GM10248 (cell line): ENCODE measurements at regions not wholly inside any gene's neighbourhood (a gene's known extent, or its start where the extent isn't known, plus 50 kb on each side); places are given as distances from the start of the nearest gene placed in this dataset.

Source experiments
- CTCF ChIA-PET: fragments of 300-600 bp; sonication (Branson Sonifier 250); formaldehyde crosslinking; extraction: SDS; loops from one replicate; lab custom pipeline; 2021; ENCODE audit warnings: antibody characterized with exemption; lab: Yijun Ruan, JAX
- POLR2A ChIA-PET: fragments of 350-650 bp; sonication (Branson Sonifier 250); formaldehyde crosslinking; extraction: SDS; loops from one replicate; lab custom pipeline; 2020; ENCODE audit warnings: antibody characterized with exemption; lab: Yijun Ruan, JAX
- DNase-seq: peaks from one replicate; pipeline ENCODE4 v3.0.0; 2012; ENCODE audit errors: extremely low spot score
- TF ChIP-seq, protein P1 (sequence below): IDR thresholded peaks from 2 replicates; pipeline ENCODE4 v1.5.1; 2012; ENCODE audit warnings: mild to moderate bottlenecking, low read depth; ENCODE audit errors: extremely low read depth, missing control alignments, control extremely low read depth

DNA sequence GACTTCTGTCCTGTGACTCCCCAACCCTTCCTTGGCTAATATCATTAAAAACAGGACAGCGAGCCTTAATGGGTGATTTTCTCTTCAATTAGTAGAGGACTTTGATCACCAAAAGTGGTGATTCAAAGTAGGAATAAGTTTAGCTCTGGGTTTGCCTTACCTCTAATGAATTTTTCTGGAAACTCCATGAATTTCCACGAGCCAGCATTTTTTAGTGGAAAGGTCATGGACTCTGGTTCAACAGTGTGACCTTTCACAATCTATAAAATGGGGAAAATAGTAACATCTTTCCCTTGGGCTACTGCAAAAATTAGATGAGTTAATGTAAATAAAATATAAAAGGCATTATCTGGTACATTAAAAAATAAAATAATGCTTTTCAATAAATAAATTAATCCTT, 417.8 kb upstream of the NR2F2 start:
- TF ChIP-seq, protein P1, sequence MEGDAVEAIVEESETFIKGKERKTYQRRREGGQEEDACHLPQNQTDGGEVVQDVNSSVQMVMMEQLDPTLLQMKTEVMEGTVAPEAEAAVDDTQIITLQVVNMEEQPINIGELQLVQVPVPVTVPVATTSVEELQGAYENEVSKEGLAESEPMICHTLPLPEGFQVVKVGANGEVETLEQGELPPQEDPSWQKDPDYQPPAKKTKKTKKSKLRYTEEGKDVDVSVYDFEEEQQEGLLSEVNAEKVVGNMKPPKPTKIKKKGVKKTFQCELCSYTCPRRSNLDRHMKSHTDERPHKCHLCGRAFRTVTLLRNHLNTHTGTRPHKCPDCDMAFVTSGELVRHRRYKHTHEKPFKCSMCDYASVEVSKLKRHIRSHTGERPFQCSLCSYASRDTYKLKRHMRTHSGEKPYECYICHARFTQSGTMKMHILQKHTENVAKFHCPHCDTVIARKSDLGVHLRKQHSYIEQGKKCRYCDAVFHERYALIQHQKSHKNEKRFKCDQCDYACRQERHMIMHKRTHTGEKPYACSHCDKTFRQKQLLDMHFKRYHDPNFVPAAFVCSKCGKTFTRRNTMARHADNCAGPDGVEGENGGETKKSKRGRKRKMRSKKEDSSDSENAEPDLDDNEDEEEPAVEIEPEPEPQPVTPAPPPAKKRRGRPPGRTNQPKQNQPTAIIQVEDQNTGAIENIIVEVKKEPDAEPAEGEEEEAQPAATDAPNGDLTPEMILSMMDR: no peak
- ChIA-PET CTCF (interaction anchor here (1.0 to 1.4 kb wide), 2 partner anchors 10 to 23 kb away, joined by 3 to 4 read pairs; no protein-coding TSS in a partner anchor), POLR2A (no interaction called here)
- DNase-seq: no peak

DNA sequence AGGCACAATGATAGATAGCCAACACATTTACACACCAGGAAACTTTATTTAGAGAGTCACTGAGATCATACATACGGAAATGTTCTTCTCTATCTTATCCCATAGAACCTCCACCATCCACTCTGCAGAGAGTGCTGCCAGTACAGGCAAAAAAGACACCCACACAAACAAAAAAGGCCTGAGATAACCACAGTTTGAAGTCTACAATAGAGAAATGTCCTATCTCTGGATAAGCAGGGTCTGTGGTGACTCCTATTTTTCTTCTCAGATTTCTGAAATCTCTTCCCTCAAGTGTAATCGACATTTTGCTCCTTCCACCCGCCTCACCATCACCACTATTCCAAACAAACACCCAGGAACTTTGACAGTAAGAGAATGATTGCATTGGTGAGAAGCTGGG, 413.9 kb upstream of the NR2F2 start:
- TF ChIP-seq, protein P1: no peak
- POLR2A ChIA-PET: no interaction called here
- no peak for DNase-seq
- CTCF ChIA-PET: interaction anchor here (0.8 to 1.3 kb wide), 2 partner anchors 13 to 20 kb away, joined by 3 to 4 read pairs; no protein-coding TSS in a partner anchor

DNA sequence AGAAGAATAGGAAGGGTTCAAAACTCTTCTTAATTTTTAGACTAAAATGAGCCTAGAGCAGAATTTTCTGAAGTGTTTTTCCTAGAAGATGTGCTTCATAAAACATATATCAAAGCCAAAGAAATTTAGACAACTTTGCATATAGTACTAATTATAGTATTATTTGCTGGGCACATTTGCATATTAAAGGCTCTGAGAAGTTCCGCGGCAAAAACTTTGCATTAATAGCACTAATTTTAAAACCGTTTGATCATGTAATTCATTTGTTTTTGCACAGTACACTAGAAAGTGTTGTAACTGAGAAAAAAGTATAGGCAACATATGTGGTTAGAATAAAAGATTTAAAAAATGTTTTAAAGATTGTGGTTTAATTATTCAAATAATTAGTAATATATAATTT, 412.0 kb upstream of the NR2F2 start:
- TF ChIP-seq, protein P1: no peak
- no peak for DNase-seq
- CTCF ChIA-PET: interaction anchor here (1.1 kb wide), 1 partner anchor 33 kb away, joined by 3 read pairs; no protein-coding TSS in a partner anchor
- POLR2A ChIA-PET: no interaction called here

DNA sequence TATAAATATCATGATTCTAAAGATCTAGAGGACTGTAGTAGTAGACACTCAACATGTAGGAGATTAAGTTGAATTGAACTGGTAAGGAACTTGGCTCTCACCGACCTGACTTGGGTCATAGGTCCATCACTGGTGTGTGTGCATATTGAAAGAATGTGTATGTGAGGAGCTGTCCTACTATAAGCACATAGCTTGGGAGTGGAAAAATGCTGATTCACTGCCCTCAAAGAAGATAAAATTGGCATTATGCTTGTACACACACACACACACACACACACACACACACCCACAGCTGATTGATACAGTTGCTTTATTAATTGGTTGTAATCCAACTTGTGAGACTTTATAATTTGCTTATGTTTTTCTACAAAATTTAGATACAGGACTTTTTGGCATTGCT, 411.0 kb upstream of the NR2F2 start:
- DNase-seq: no peak
- TF ChIP-seq, protein P1: no peak
- POLR2A ChIA-PET: no interaction called here
- CTCF ChIA-PET: interaction anchor here (1.1 to 1.4 kb wide), 2 partner anchors 12 to 32 kb away, joined by 3 read pairs; no protein-coding TSS in a partner anchor

DNA sequence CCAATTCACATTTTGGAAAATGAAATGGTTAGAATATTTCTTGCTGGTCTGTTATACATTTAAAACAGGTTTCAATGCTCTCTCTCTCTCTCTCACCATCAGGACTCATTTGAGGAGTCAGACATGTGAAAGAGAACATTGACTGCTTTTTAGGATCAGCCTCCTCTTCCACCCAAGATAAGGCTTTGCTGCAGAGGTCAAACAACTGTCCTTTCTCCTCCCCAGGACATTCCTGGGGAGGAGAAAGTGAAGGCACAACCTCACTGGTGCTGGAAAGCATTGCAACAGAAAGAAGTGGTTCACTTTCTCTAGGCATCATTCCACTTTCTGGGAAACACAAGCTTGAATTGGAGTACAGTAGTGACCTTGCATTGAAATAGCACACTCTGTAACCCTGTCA, 409.1 kb upstream of the NR2F2 start:
- TF ChIP-seq, protein P1: no peak
- no peak for DNase-seq
- ChIA-PET CTCF (interaction anchor here (0.9 to 1.5 kb wide), 3 partner anchors 10 to 82 kb away, joined by 3 to 4 read pairs (median 3); no protein-coding TSS in a partner anchor), POLR2A (no interaction called here)

DNA sequence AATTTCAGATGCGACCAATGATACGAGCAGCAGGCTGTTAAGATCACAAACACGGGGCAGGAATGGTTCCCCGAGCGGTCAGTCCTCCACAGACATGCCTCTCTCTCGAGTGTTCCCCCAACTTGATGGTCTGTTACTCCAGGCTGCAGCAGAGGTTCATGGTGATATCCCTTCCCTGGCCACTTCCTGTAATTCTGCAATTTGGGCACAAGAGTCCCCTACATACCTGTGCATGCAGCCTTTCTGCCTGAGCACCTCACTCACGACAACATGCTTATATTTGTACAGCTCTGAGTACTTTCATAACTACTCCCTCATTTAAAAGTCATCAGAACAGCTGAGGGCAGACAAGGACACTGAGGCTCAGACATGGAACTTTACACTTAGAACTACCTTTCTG, 408.1 kb upstream of the NR2F2 start:
- POLR2A ChIA-PET: no interaction called here
- TF ChIP-seq, protein P1: peak; percentile 28
- no peak for DNase-seq
- CTCF ChIA-PET: interaction anchor here (0.9 to 1.5 kb wide), 8 partner anchors 9 to 422 kb away, joined by 3 to 9 read pairs (median 4); no protein-coding TSS in a partner anchor
